Psoas muscle (tissue), 7 donors: ENCODE measurements at regions not wholly inside any gene's neighbourhood (a gene's known extent, or its start where the extent isn't known, plus 50 kb on each side); places are given as distances from the start of the nearest gene placed in this dataset.
"Not testable (repeated sequence)": the region's sequence is repeated elsewhere in the genome, so short reads cannot be mapped to it uniquely, and the experiment has no call there.

Source experiments
- ATAC-seq, 4 donors: fragments of 200-7000 bp; cut with Tn5 transposase; one replicate each; pipeline ENCODE4 v1.9.1; 2020; ENCODE audit warnings: moderate library complexity in 3 of 4, mild to moderate bottlenecking in 2 of 4
- DNase-seq, 2 donors: peaks; one replicate each; pipeline ENCODE4 v3.0.0-alpha.2; 2020
- H3K27ac ChIP-seq: fragments of 200-600 bp; one replicate; pipeline ENCODE4 v1.8.0; 2022
- H3K27me3 ChIP-seq, 3 donors: fragments of 200-600 bp in 1 of 3; one replicate each; pipeline versions ENCODE4 v1.6.1 to v1.8.0; 2013 to 2022; ENCODE audit warnings: low read length in 2 of 3, mild to moderate bottlenecking in 2 of 3, moderate library complexity in 1 of 3; ENCODE audit not compliant: insufficient read depth in 3 of 3
- H3K36me3 ChIP-seq, 2 donors: fragments of 200-600 bp in 1 of 2; one replicate each; pipeline versions ENCODE4 v1.6.1 to v1.8.0; 2013 to 2022; ENCODE audit warnings: low read depth in 1 of 2, mild to moderate bottlenecking in 1 of 2, moderate library complexity in 1 of 2; ENCODE audit not compliant: insufficient read depth in 1 of 2
- H3K4me1 ChIP-seq: fragments of 200-600 bp; one replicate; pipeline ENCODE4 v1.8.0; 2022
- H3K4me3 ChIP-seq: fragments of 200-600 bp; one replicate; pipeline ENCODE4 v1.8.0; 2022; ENCODE audit warnings: mild to moderate bottlenecking
- H3K9me3 ChIP-seq: fragments of 200-600 bp; one replicate; pipeline ENCODE4 v1.8.0; 2022
- WGBS, 3 donors: extraction: QIAGEN DNeasy Blood & Tissue Kit; methylation state at CpG; one replicate each; pipeline versions ENCODE4 v1.1.6 to v1.1.7; 2013; 5-methylcytosine and 5-hydroxymethylcytosine counted together
- intact Hi-C, 2 donors: fragments of 100-400 bp; cut with DNase I; formaldehyde crosslinking; loops; one replicate each; pipeline versions ENCODE4 v1.11.0 to v1.14.2; 2022
- donor health status: healthy with polysubstance abuse.
- donor health status: DM: no; HTN: no; CAD: no; lungs with moderate emphysema.
- donor health status: Bipolar disorder and iron deficiency.
- donor health status: healthy.
- donor health status: DM: yes; HTN: yes; CAD: no.
- donor health status: DM: no; HTN: no; CAD: no.
- donor health status: DM: yes; HTN: yes; CAD: no.

DNA sequence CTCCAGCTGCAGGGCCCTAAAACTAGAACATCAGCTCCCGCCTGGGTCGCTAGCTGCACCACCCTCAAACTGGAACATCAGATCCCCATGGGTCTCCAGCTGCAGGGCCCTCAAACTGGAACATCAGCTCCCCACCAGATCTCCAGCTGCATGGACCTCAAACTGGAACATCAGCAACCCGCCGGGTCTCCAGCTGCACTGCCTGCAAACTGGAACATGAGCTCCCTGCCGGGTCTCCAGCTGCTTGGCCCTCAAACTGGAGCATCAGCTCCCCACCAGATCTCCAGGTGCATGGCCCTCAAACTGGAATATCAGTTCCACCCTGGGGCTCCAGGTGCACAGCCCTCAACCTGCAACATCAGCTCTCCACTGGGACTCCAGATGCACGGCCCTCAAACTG, 82.7 kb downstream of the TFRC start:
- H3K27me3 ChIP-seq, H3K27ac ChIP-seq, H3K36me3 ChIP-seq, intact Hi-C loops, ATAC-seq, H3K4me1 ChIP-seq, DNase-seq, H3K9me3 ChIP-seq, H3K4me3 ChIP-seq: not testable (repeated sequence)
- WGBS, 3 donors: 79 to 80% (median 80%) methylated on average over 6 of the region's 6 CpGs

DNA sequence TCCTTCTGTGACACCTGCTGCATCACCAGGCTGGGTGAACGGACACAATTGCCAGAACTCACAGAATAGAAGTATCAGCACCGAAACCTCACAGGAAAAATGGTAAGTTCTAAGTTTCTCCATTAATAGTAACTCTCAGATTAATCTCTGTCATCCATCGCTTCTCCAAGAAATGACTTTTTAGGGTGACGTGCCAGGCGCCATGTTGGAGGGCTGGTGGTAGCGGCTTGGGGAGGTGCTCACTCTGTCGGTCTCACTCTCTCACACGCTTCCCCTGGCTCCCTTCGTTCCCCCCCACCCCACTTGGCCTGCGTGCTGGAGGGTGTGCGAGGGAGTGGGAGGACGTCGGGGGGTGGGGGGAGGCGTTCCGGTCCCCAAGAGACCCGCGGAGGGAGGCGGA, 85.6 kb downstream of the TFRC start:
- DNase-seq, H3K9me3 ChIP-seq, H3K27me3 ChIP-seq, intact Hi-C loops, H3K4me3 ChIP-seq, H3K36me3 ChIP-seq, H3K27ac ChIP-seq, H3K4me1 ChIP-seq, ATAC-seq: not testable (repeated sequence)
- 73 to 94% (median 92%) methylated on average over 4 to 14 of the region's 18 CpGs for WGBS, 3 donors

DNA sequence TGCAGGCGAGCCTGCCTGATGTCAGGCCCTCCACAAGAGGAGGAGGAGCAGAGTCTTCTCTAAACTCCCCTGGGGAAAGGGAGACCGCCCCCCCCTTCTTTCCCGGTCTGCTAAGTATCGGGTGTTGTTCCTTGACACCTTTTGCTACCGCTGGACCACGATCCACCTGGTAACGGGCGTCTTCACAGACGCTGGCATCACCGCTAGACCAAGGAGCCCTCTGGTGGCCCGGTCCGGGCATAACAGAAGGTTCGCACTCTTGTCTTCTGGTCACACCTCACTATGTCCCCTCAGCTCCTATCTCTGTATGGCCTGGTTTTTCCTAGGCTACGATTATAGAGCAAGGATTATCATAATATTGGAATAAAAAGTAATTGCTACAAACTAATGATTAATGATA, 86.0 kb upstream of the TNK2 start:
- ATAC-seq, H3K27me3 ChIP-seq, H3K9me3 ChIP-seq, H3K36me3 ChIP-seq, H3K4me3 ChIP-seq, H3K4me1 ChIP-seq, intact Hi-C loops, H3K27ac ChIP-seq: not testable (repeated sequence)
- 11 to 28% (median 15%) methylated on average over 12 to 13 of the region's 14 CpGs for WGBS, 3 donors
- peak; percentile 49 to 76 for DNase-seq

DNA sequence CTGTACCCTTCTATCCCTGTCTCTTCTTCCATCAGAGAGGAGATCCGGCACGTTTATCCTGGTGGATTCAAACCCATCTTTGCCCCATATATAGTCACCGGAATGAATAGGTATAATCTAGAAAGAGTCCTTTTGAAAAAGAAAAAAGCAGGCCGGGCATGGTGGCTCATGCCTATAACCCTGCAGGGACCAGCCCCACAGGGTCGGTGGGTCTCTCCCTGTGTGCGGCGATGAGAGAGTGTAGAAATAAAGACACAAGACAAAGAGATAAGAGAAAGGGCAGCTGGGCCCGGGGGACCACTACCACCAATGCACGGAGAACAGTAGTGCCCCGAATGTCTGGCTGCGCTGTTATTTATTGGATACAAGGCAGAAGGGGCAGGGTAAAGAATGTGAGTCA, 85.3 kb upstream of the TNK2 start:
- H3K27ac ChIP-seq, intact Hi-C loops, H3K4me1 ChIP-seq, H3K36me3 ChIP-seq, H3K27me3 ChIP-seq, ATAC-seq, H3K4me3 ChIP-seq, DNase-seq, H3K9me3 ChIP-seq: not testable (repeated sequence)
- WGBS, 3 donors: 86 to 94% (median 93%) methylated on average over 10 to 11 of the region's 11 CpGs

DNA sequence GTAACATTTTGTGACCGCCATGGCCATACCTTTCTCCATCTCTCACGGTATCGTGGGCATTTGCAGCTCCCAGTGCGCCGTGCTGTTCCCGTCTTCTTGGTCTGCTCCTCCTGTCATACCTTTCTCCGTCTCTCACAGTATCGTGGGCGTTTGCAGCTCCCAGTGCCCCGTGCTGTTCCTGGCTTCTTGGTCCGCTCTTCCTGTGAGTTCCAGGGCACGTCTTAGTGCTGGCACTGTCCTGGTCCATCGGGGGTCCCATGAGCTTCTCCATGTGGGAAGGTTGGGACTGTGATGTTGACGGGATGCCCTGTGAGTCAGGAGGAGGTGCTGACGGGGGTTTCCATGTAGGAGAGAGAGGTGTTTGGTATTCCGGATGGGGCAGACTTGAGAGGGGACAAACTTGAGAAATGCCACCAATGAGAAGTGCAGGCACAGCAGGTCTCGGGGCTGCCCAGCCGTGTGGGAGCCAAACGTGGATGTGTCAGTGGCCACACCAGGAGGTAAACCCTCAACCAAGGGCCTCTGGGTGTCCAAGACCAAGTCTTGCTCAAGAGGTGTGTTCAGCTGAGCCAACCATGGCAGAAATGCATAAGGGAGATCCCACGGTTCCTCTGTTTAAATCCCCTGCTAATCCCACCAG, 84.7 kb upstream of the TNK2 start:
- WGBS, 3 donors: 91 to 94% (median 91%) methylated on average over 16 to 19 of the region's 20 CpGs
- DNase-seq, H3K9me3 ChIP-seq, H3K4me1 ChIP-seq, intact Hi-C loops, H3K36me3 ChIP-seq, H3K27ac ChIP-seq, ATAC-seq, H3K4me3 ChIP-seq, H3K27me3 ChIP-seq: not testable (repeated sequence)

DNA sequence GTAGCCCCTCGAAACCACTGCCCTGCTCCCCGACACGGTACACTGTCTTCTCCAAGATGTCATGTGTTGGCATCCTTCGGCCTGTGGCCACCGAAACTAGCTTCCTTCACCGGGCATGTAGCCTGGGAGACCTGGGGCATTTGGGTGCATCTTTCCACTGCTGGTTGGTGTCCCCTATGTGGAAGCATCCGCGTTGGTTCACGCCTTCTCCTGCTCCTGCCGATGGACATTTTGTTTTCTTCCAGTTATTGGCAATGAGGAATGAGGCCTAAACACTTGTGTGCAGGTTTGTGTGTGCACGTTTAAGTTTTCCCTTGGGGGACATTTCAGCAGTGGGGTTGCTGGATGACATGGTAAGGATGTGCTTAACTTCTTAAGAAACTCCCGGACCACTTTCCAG, 83.6 kb upstream of the TNK2 start:
- H3K27ac ChIP-seq, H3K4me1 ChIP-seq, H3K36me3 ChIP-seq, intact Hi-C loops, DNase-seq, H3K27me3 ChIP-seq, ATAC-seq, H3K9me3 ChIP-seq, H3K4me3 ChIP-seq: not testable (repeated sequence)
- 80 to 87% (median 81%) methylated on average over 9 of the region's 12 CpGs for WGBS, 3 donors

DNA sequence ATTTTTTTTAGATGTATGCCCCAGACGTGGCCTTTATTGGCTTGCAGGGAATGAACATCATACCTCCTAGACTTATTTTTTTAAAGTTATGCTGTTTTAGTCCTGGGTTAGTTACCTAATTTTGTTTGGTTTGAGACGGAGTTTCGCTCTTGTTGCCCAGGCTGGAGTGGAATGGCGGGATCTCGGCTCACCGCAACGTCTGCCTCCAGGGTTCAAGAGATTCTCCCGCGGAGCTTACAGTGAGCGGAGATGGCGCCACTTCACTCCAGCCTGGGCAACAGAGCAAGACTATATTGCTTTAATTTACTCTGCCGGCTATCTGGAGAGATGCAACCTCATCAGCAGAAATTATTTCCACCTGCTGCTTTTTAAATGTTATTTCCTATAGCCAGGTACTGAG, 82.9 kb upstream of the TNK2 start:
- intact Hi-C loops, H3K27me3 ChIP-seq, H3K36me3 ChIP-seq, DNase-seq, H3K27ac ChIP-seq, H3K9me3 ChIP-seq, H3K4me1 ChIP-seq, ATAC-seq: not testable (repeated sequence)
- 87% methylated on average over 11 to 12 of the region's 12 CpGs for WGBS, 3 donors
- H3K4me3 ChIP-seq: peak overlapping the region; percentile 84

DNA sequence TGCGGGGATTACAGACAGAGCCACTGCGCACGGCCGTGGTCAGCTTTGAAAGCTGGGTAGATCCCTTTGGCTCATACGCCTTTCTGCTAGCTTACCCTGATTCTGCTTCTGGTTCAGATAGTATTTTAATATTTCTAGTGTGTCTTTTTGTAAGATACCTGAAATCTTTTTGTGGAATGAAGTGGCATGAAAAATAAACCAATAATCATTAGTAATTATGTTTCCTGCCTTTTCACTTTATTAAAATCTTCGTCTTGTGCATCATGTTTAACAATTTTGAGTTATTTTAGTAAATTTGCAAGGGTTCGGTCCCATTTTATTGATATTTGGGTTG, 82.5 kb upstream of the TNK2 start:
- intact Hi-C loops, DNase-seq, H3K36me3 ChIP-seq, ATAC-seq, H3K9me3 ChIP-seq, H3K4me1 ChIP-seq, H3K27me3 ChIP-seq: not testable (repeated sequence)
- 39 to 41% (median 39%) methylated on average over 7 of the region's 7 CpGs for WGBS, 3 donors
- Histone ChIP-seq H3K27ac (peak overlapping the region; percentile 88), H3K4me3 (peak overlapping the region; percentile 84)

DNA sequence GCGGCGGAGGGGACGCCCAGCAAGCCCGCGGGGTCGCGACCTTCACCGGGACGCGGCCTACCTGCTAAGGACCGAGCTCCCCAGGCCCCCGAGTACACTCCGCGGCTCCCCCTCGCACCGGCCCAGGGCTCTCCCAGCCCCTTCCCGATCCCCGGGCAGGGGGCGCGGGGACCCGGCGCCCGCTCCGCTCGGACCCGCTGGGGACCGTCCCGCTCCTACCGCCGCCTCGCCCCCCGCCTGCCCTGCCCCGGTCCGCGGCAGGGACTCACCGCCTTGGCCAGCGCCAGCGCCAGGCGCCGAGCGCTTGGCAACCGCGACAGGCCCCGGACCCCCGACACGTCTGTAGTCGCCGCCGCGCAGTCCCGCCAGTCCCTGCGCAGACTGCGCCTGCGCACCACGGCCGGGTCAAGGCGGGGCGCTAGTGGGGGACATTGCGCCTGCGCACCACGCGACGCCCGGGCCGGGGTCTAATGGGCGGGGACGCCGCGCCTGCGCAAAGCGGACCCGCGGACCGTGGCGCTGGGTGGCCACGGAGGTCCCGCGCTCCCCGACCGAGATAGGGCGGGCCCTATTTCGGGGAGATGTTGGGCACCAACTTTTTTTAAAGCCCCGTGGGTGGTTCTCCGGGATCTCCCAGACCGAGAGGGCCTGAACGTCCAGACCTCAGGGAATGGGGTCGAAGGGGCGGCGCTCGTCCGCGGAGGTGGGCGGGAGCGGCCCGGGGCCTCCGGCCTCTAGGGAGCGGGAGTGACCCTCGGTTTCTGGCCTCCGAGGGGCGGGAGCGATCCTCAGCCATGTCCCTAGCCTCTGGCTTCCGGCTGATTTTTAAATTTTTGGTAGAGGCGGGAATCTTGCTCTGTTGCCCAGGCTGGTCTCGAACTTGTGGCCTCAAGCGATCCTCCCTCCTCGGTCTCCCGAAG, 81.8 kb upstream of the TNK2 start:
- Histone ChIP-seq H3K27ac (peak overlapping the region; percentile 88), H3K4me3 (peak overlapping the region; percentile 84)
- DNase-seq: peak; percentile 93 to 98
- peak; percentile 93 to 97 (median 97) for ATAC-seq
- WGBS, 3 donors: 1 to 2% (median 1%) methylated on average over 44 to 89 of the region's 107 CpGs
- intact Hi-C loops, H3K36me3 ChIP-seq, H3K9me3 ChIP-seq, H3K4me1 ChIP-seq, H3K27me3 ChIP-seq: not testable (repeated sequence)

DNA sequence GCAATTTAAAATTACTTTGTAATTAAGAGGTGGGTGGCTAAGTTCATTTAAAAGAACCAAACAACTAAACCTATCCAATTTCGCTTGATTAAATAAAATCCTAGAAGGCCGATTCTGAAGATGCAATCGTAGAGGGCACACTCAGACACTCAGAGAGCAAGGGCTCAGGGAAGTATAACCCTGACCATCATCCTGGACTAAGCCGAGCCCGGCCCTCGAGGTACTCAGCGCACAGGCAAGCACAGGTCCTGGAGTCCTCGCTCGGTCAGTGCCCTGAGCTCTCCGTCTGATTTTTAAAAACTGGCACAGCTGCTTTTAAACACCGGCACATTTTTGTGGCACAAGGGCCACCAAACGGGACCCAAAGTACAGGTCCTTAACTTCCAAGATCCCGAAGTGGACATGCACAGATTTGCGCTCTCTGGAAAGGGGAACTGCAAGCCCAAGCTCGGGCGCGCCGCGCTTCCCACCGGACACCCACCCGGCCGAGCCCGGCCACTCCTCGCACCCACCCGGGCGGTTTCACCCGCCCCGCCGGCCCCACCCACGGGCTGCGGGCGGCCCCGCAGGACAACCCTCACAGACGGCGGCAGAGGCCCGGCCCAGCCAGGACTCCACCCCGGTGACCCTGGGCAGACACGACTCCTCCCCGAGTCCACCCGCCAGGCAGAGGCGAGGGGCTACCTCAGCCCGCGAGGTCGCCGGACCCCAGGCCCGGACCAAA, 81.0 kb upstream of the TNK2 start:
- H3K27me3 ChIP-seq, intact Hi-C loops, H3K36me3 ChIP-seq, H3K9me3 ChIP-seq, H3K4me1 ChIP-seq: not testable (repeated sequence)
- WGBS, 3 donors: 0 to 2% (median 0%) methylated on average over 10 to 20 of the region's 46 CpGs
- ATAC-seq (peak; percentile 62 to 73 (median 68)), DNase-seq (peak; percentile 68 to 76)
- Histone ChIP-seq H3K4me3 (peak overlapping the region; percentile 84), H3K27ac (peak overlapping the region; percentile 88)

DNA sequence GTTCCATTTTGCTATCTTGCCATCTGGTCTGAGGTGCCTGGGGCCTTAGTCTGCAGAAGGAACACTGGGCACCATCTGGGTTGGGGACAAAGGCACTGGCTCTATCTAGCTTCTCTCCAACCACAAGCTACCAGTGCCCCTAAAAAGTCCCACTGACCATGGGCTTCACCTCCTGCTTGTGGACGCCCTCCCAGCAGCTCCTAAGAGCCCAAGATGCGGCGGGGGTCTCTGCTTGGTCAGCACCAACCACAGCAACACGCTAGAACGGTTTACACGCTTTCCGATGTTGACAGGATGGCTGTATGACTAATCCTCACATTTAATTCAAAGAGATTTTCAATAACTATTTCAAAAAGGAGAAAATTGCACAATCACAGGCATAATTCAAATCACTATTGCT, 80.4 kb upstream of the TNK2 start:
- H3K9me3 ChIP-seq, H3K36me3 ChIP-seq, ATAC-seq, H3K27me3 ChIP-seq, H3K4me1 ChIP-seq, DNase-seq, H3K27ac ChIP-seq, intact Hi-C loops: not testable (repeated sequence)
- peak overlapping the region; percentile 42 for H3K4me3 ChIP-seq
- WGBS, 3 donors: 56 to 64% (median 64%) methylated on average over 7 of the region's 7 CpGs
